ENCODE measurements at regions not wholly inside any gene's neighbourhood (a gene's known extent, or its start where the extent isn't known, plus 50 kb on each side); places are given as distances from the start of the nearest gene placed in this dataset.

- POLR2A ChIA-PET = no interaction called here
- ATAC-seq (ENCODE audit: low read depth) (no peak), DNase-seq (no peak)
Measured at GRCh38 chr4:45925809-45926208, 198.0 kb downstream of the GABRG1 start.

GRCh38 chr4:45920861-45921260 lies 203.0 kb downstream of the GABRG1 start:
- CTCF ChIA-PET = no interaction called here
- H3K27me3 Mint-ChIP-seq = no peaks in the 10 kb centered on the region
- no peaks in the 10 kb centered on the region for H3K4me1 Mint-ChIP-seq
- ATAC-seq (ENCODE audit: low read depth) (no peak), DNase-seq (no peak)
- POLR2A ChIA-PET = no interaction called here
- intact Hi-C loops (cut with micrococcal nuclease) = no loop called here
- peaks cover 8% of the 10 kb centered on the region for H3K9me3 Mint-ChIP-seq
- TF ChIP-seq CTCF (IDR thresholded peaks at IDR 0.05) = no peak
- no peaks in the 10 kb centered on the region for H3K36me3 Mint-ChIP-seq (ENCODE audit: low read depth)
- H3K4me3 Mint-ChIP-seq = no peak overlapping the region
- H3K27ac Mint-ChIP-seq = no peak overlapping the region

More at GRCh38 chr4:45925809-45926208, 198.0 kb downstream of the GABRG1 start:
- H3K4me3 Mint-ChIP-seq = no peak overlapping the region
- no peak for TF ChIP-seq CTCF (IDR thresholded peaks at IDR 0.05)
- CTCF ChIA-PET = no interaction called here
- no peaks in the 10 kb centered on the region for H3K27me3 Mint-ChIP-seq
- intact Hi-C loops (cut with micrococcal nuclease) = no loop called here
- H3K4me1 Mint-ChIP-seq = no peaks in the 10 kb centered on the region
- H3K27ac Mint-ChIP-seq = no peak overlapping the region
- no peaks in the 10 kb centered on the region for H3K36me3 Mint-ChIP-seq (ENCODE audit: low read depth)
- peaks cover 6% of the 10 kb centered on the region for H3K9me3 Mint-ChIP-seq

GRCh38 chr4:45910511-45910910 lies 213.3 kb downstream of the GABRG1 start:
- ATAC-seq (ENCODE audit: low read depth) (no peak), DNase-seq (no peak)
- H3K27me3 Mint-ChIP-seq = no peaks in the 10 kb centered on the region
- H3K4me3 Mint-ChIP-seq = no peak overlapping the region
- no peak for TF ChIP-seq CTCF (IDR thresholded peaks at IDR 0.05)
- H3K27ac Mint-ChIP-seq = no peak overlapping the region
- peaks cover 3% of the 10 kb centered on the region for H3K9me3 Mint-ChIP-seq
- POLR2A ChIA-PET = no interaction called here
- H3K36me3 Mint-ChIP-seq (ENCODE audit: low read depth) = no peaks in the 10 kb centered on the region
- CTCF ChIA-PET = no interaction called here
- no peaks in the 10 kb centered on the region for H3K4me1 Mint-ChIP-seq
- intact Hi-C loops (cut with micrococcal nuclease) = no loop called here

- peaks cover 6% of the 10 kb centered on the region for H3K9me3 Mint-ChIP-seq
- ATAC-seq (ENCODE audit: low read depth) = no peak
Measured at GRCh38 chr4:45897946-45898585, 225.8 kb downstream of the GABRG1 start.

GRCh38 chr4:45883421-45883820 lies 240.4 kb downstream of the GABRG1 start:
- ATAC-seq (ENCODE audit: low read depth) (no peak), DNase-seq (no peak)
- Mint-ChIP-seq H3K9me3 (peaks cover 19% of the 10 kb centered on the region), H3K4me3 (no peak overlapping the region), H3K27ac (no peak overlapping the region), H3K36me3 (ENCODE audit: low read depth) (no peaks in the 10 kb centered on the region), H3K4me1 (no peaks in the 10 kb centered on the region), H3K27me3 (no peaks in the 10 kb centered on the region)
- ChIA-PET CTCF (no interaction called here), POLR2A (no interaction called here)
- TF ChIP-seq CTCF (IDR thresholded peaks at IDR 0.05) = no peak
- intact Hi-C loops (cut with micrococcal nuclease) = no loop called here

More at GRCh38 chr4:45897946-45898585, 225.8 kb downstream of the GABRG1 start:
- CTCF ChIA-PET = no interaction called here
- no peak for DNase-seq
- Mint-ChIP-seq H3K27ac (no peak overlapping the region), H3K27me3 (no peaks in the 10 kb centered on the region), H3K4me1 (no peaks in the 10 kb centered on the region), H3K36me3 (ENCODE audit: low read depth) (no peaks in the 10 kb centered on the region), H3K4me3 (no peak overlapping the region)
- TF ChIP-seq CTCF (IDR thresholded peaks at IDR 0.05) = no peak
- POLR2A ChIA-PET = no interaction called here
- intact Hi-C loops (cut with micrococcal nuclease) = no loop called here
